HUES64 (cell line): ENCODE measurements at regions not wholly inside any gene's neighbourhood (a gene's known extent, or its start where the extent isn't known, plus 50 kb on each side); places are given as distances from the start of the nearest gene placed in this dataset.

Source experiments
- H3K27ac ChIP-seq: 2 replicates; pipeline ENCODE4 v1.7.0; 2013; ENCODE audit warnings: low read depth, low read length, inconsistent platforms
- H3K27me3 ChIP-seq: 2 replicates; pipeline ENCODE4 v1.6.1; 2013; ENCODE audit warnings: mild to moderate bottlenecking, low read length; ENCODE audit not compliant: insufficient read depth
- H3K36me3 ChIP-seq: 2 replicates; pipeline ENCODE4 v1.6.1; 2013; ENCODE audit warnings: mild to moderate bottlenecking, low read length; ENCODE audit not compliant: insufficient read depth
- H3K4me1 ChIP-seq: 2 replicates; pipeline ENCODE4 v1.6.1; 2013; ENCODE audit warnings: mild to moderate bottlenecking, low read length, moderate library complexity; ENCODE audit not compliant: insufficient read depth
- H3K4me3 ChIP-seq: 2 replicates; pipeline ENCODE4 v1.5.1; 2013; ENCODE audit warnings: mild to moderate bottlenecking, low read length, moderate library complexity
- H3K9ac ChIP-seq: 2 replicates; pipeline ENCODE4 v1.6.1; 2013; ENCODE audit warnings: mild to moderate bottlenecking, low read depth, low read length
- H3K9me3 ChIP-seq: 2 replicates; pipeline ENCODE4 v1.6.1; 2013; ENCODE audit warnings: low read depth, low read length; ENCODE audit not compliant: insufficient read depth
- WGBS: fragments of 150-250, 120-280 bp; methylation state at CpG from one replicate; pipeline ENCODE4 v1.1.7; 2013; ENCODE audit warnings: missing lambda C conversion rate; 5-methylcytosine and 5-hydroxymethylcytosine counted together

- no peaks in the 10 kb centered on the region for H3K27me3 ChIP-seq
- H3K9ac ChIP-seq: no peak overlapping the region
- 90% methylated on average over 4 of the region's 4 CpGs for WGBS
- H3K27ac ChIP-seq: no peak overlapping the region
- H3K4me3 ChIP-seq: no peak overlapping the region
- H3K9me3 ChIP-seq: no peaks in the 10 kb centered on the region
- no peaks in the 10 kb centered on the region for H3K36me3 ChIP-seq
- peaks cover 13% of the 10 kb centered on the region for H3K4me1 ChIP-seq
Observed at GRCh38 chr16:59205403-59205802, 471.3 kb upstream of the GOT2 start.

- Histone ChIP-seq H3K9me3 (no peaks in the 10 kb centered on the region), H3K27ac (no peak overlapping the region), H3K4me3 (no peak overlapping the region), H3K27me3 (no peaks in the 10 kb centered on the region), H3K9ac (no peak overlapping the region), H3K4me1 (peaks cover 10% of the 10 kb centered on the region), H3K36me3 (no peaks in the 10 kb centered on the region)
- 81% methylated on average over 5 of the region's 5 CpGs for WGBS
Observed at GRCh38 chr16:59204589-59204988, 470.5 kb upstream of the GOT2 start.

DNA sequence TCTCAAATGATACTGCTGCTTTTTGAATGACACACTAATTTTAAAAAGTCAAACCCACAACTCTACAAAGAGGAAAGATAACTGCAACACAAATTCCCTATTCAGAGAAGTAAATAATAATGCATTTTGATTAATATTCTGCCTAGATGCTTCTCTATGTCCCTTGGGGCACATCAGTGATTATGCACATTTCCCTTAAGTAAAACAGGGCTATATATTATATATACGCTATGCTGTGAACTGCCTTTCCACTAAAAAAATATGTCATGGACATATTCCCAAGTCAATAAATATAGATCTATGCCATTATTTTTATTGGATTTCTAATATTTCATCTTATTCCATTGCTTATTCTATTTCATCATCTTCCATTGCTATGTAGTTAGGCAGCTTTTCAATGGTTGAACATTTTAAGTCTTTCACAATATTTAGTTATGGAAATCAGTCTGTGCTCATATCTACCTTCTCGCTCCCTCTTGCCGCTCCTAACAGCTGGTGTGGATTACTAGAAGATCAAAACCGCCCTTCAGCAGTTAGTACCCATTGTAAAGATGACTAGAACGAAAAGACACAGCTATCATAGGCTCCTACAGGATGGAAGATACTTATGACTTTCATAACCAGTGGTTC lies 468.2 kb upstream of the GOT2 start:
- Histone ChIP-seq H3K4me3 (no peak overlapping the region), H3K9ac (no peak overlapping the region)
- 97% methylated on average over 5 of the region's 5 CpGs for WGBS

GRCh38 chr16:59201821-59202220 lies 467.7 kb upstream of the GOT2 start:
- H3K9ac ChIP-seq: no peak overlapping the region
- no CpG with 5 or more reads among the region's 1 CpG for WGBS
- H3K27ac ChIP-seq: no peak overlapping the region
- no peaks in the 10 kb centered on the region for H3K9me3 ChIP-seq
- no peaks in the 10 kb centered on the region for H3K36me3 ChIP-seq
- H3K27me3 ChIP-seq: no peaks in the 10 kb centered on the region
- H3K4me3 ChIP-seq: no peak overlapping the region
- H3K4me1 ChIP-seq: peaks cover 10% of the 10 kb centered on the region

More for the DNA sequence above, 468.2 kb upstream of the GOT2 start:
- Histone ChIP-seq H3K9me3 (no peaks in the 10 kb centered on the region), H3K36me3 (no peaks in the 10 kb centered on the region), H3K27me3 (no peaks in the 10 kb centered on the region), H3K27ac (no peak overlapping the region), H3K4me1 (peaks cover 10% of the 10 kb centered on the region)

GRCh38 chr16:59201160-59201559 lies 467.0 kb upstream of the GOT2 start:
- peaks cover 10% of the 10 kb centered on the region for H3K4me1 ChIP-seq
- H3K9ac ChIP-seq: no peak overlapping the region
- H3K9me3 ChIP-seq: no peaks in the 10 kb centered on the region
- no peaks in the 10 kb centered on the region for H3K36me3 ChIP-seq
- WGBS: 24% methylated on average over 2 of the region's 2 CpGs
- H3K27me3 ChIP-seq: no peaks in the 10 kb centered on the region
- no peak overlapping the region for H3K4me3 ChIP-seq
- H3K27ac ChIP-seq: no peak overlapping the region

DNA sequence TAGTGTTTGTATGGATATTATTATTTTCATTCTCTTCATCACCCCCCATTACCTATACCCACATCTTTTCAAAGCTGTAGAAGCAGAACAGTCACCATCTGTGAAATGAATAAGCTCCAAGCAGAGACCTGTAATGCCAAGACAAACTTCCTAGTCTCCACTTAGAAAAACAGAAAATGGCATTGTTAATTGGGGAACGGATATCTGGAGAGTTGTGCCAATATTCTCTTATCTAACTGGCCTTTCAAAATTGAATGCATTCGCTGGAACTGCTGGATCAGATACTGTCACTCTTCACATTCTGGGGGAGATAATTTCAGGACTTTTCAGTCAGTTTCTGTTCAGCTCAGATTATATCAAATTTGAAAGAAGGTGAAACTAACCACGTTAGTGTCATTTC lies 464.4 kb upstream of the GOT2 start:
- 93% methylated on average over 3 of the region's 3 CpGs for WGBS
- no peaks in the 10 kb centered on the region for H3K27me3 ChIP-seq
- no peak overlapping the region for H3K9ac ChIP-seq
- H3K9me3 ChIP-seq: no peaks in the 10 kb centered on the region
- H3K36me3 ChIP-seq: no peaks in the 10 kb centered on the region
- H3K4me1 ChIP-seq: peaks cover 10% of the 10 kb centered on the region
- no peak overlapping the region for H3K4me3 ChIP-seq
- H3K27ac ChIP-seq: no peak overlapping the region

GRCh38 chr16:59195242-59195641 lies 461.1 kb upstream of the GOT2 start:
- H3K9me3 ChIP-seq: no peaks in the 10 kb centered on the region
- H3K27me3 ChIP-seq: no peaks in the 10 kb centered on the region
- WGBS: 83% methylated on average over 1 of the region's 2 CpGs
- H3K4me1 ChIP-seq: no peaks in the 10 kb centered on the region
- H3K27ac ChIP-seq: no peak overlapping the region
- H3K9ac ChIP-seq: no peak overlapping the region
- no peak overlapping the region for H3K4me3 ChIP-seq
- H3K36me3 ChIP-seq: no peaks in the 10 kb centered on the region

DNA sequence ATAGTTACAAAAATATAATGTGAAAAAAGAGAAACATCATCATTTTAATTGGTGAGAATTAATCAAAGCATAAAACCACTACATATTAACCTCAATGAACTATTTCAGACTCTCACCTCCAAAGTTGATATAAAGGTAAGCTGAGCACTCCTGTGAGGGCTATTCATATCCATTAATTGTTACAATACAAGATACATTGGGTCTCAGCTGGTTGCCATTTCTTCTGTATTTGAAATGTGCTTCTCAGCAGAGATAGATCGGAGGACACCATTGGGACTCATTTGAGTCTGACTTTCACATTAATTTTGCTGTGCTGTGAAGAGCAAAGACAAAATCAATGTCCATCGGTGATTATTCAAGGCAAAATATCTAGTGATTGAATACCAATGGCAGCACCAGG lies 459.5 kb upstream of the GOT2 start:
- H3K27me3 ChIP-seq: no peaks in the 10 kb centered on the region
- 96% methylated on average over 2 of the region's 2 CpGs for WGBS
- H3K36me3 ChIP-seq: no peaks in the 10 kb centered on the region
- no peaks in the 10 kb centered on the region for H3K4me1 ChIP-seq
- H3K4me3 ChIP-seq: no peak overlapping the region
- H3K9me3 ChIP-seq: no peaks in the 10 kb centered on the region
- H3K27ac ChIP-seq: no peak overlapping the region
- no peak overlapping the region for H3K9ac ChIP-seq

DNA sequence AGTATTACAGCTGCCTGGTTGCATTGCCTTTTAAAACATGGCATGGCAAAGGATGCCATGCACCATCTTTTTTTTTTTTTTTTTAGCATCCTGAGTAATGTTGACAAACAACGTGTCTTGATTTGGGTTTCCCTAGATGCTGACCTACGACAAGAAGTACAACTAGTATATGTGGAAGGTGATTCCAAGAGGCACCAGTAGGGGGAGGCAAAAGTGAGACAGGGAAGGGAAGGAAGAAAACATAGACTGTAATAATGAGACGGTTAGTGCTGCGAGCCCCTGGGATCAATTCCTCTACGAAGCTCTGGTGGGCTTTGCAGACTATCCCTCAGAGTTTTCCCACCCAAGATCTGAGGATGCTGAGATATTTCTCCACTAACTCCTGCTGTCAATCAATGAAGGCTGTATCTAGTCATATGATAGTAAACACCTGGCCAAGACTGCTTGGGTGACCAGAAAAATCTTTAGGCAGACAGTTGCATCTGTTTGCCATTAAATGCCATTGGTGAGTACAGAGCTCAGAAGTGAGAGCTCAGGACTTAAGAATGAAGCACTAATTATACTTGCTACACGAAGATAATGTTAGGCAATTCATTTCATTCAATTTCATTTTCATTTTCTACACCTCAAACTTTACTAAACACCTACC lies 458.6 kb upstream of the GOT2 start:
- Histone ChIP-seq H3K9me3 (no peaks in the 10 kb centered on the region), H3K4me3 (no peak overlapping the region), H3K27ac (no peak overlapping the region), H3K4me1 (no peaks in the 10 kb centered on the region), H3K36me3 (no peaks in the 10 kb centered on the region), H3K9ac (no peak overlapping the region), H3K27me3 (no peaks in the 10 kb centered on the region)
- 59% methylated on average over 6 of the region's 6 CpGs for WGBS

DNA sequence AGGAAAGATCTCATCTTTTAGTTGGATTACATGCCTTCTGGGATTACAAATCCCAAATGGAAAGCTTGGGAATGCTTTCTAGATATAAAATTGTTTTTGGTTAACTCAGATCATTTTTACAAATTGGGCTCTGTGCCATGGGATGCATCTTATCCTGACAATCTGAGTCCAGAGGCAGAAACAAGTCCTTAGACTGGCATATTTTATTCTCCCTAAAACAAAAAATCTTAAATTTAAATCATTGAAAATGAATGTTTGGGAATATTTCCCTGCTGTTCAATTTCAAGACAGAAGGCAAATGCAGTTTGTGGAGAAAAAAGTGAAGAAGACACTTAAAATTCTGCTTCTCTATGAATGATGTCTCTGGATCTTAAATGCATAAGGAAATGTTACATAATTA lies 456.6 kb upstream of the GOT2 start:
- H3K27me3 ChIP-seq: no peaks in the 10 kb centered on the region

DNA sequence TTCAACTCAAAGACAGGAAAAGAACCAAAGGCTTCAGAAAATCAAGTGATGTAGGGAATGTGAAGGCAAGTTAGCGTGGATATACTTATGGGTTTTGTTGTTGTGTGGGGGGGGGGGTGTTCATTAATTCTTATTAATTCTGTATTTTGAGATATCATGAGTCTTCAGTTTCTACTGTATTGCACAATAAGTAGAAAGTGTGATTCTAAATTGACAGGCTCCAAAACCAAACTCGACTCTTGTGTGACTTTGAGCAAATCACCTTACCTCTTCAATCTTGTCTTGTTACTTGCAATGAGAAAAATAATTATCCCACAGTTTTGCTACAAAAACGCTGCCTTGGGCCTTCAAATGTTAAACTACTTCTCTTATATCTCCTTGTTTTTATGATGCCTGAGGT lies 453.9 kb upstream of the GOT2 start:
- Histone ChIP-seq H3K27ac (no peak overlapping the region), H3K9me3 (no peaks in the 10 kb centered on the region), H3K27me3 (no peaks in the 10 kb centered on the region), H3K4me3 (no peak overlapping the region), H3K4me1 (no peaks in the 10 kb centered on the region), H3K9ac (no peak overlapping the region), H3K36me3 (no peaks in the 10 kb centered on the region)
- WGBS: 91% methylated on average over 3 of the region's 3 CpGs

More for the DNA sequence above, 456.6 kb upstream of the GOT2 start:
- no peaks in the 10 kb centered on the region for H3K4me1 ChIP-seq
- H3K9me3 ChIP-seq: no peaks in the 10 kb centered on the region
- H3K27ac ChIP-seq: no peak overlapping the region
- no peak overlapping the region for H3K4me3 ChIP-seq
- H3K36me3 ChIP-seq: no peaks in the 10 kb centered on the region
- H3K9ac ChIP-seq: no peak overlapping the region
